Neural progenitor cell (in vitro differentiated cells): ENCODE measurements at regions not wholly inside any gene's neighbourhood (a gene's known extent, or its start where the extent isn't known, plus 50 kb on each side); places are given as distances from the start of the nearest gene placed in this dataset.

ENCODE experiments used
- DNase-seq: peaks from one replicate; pipeline ENCODE4 v3.0.0-alpha.2; 2016; ENCODE audit warnings: low spot score
- H2AFZ ChIP-seq: fragments of 200-600 bp; sonication (generic); replicated peaks from 2 replicates; pipeline ENCODE4 v1.6.1; 2016; ENCODE audit warnings: antibody characterized with exemption
- H3F3A ChIP-seq: fragments of 200-600 bp; sonication (generic); 2 replicates; pipeline ENCODE4 v1.6.1; 2016; ENCODE audit warnings: antibody characterized with exemption, low read depth
- H3K27ac ChIP-seq: fragments of 200-600 bp; sonication (generic); 2 replicates; pipeline ENCODE4 v1.5.1; 2016; ENCODE audit warnings: mild to moderate bottlenecking
- H3K27me3 ChIP-seq: fragments of 200-600 bp; sonication (generic); 2 replicates; pipeline ENCODE4 v1.6.1; 2016; ENCODE audit warnings: mild to moderate bottlenecking, moderate library complexity
- H3K36me3 ChIP-seq: fragments of 200-600 bp; sonication (generic); 2 replicates; pipeline ENCODE4 v1.5.1; 2016
- H3K4me1 ChIP-seq: fragments of 200-600 bp; sonication (generic); 2 replicates; pipeline ENCODE4 v1.6.1; 2016; ENCODE audit warnings: mixed run types
- H3K4me2 ChIP-seq: fragments of 200-600 bp; sonication (generic); 2 replicates; pipeline ENCODE4 v1.6.1; 2016
- H3K4me3 ChIP-seq: fragments of 200-600 bp; sonication (generic); 2 replicates; pipeline ENCODE4 v1.5.1; 2016
- H3K79me2 ChIP-seq: fragments of 200-600 bp; sonication (generic); 2 replicates; pipeline ENCODE4 v1.6.1; 2016; ENCODE audit warnings: low read depth
- H3K9ac ChIP-seq: fragments of 200-600 bp; sonication (generic); 2 replicates; pipeline ENCODE4 v1.6.1; 2016
- H3K9me3 ChIP-seq: fragments of 200-600 bp; sonication (generic); 2 replicates; pipeline ENCODE4 v1.5.1; 2016; ENCODE audit warnings: low read depth
- H4K20me1 ChIP-seq: fragments of 200-600 bp; sonication (generic); 2 replicates; pipeline ENCODE4 v1.6.1; 2016; ENCODE audit warnings: low read depth
- H3K27ac Mint-ChIP-seq: 3 replicates; pipeline ENCODE4 v1.8.0; 2021; ENCODE audit warnings: mixed read lengths
- H3K27me3 Mint-ChIP-seq: 2 replicates; pipeline ENCODE4 v1.8.0; 2022; ENCODE audit warnings: low read depth, mild to moderate bottlenecking, inconsistent platforms, moderate library complexity, mixed read lengths; ENCODE audit not compliant: insufficient read depth
- H3K36me3 Mint-ChIP-seq: 3 replicates; pipeline ENCODE4 v1.8.0; 2021; ENCODE audit warnings: mixed read lengths
- H3K4me1 Mint-ChIP-seq: 3 replicates; pipeline ENCODE4 v1.8.0; 2021; ENCODE audit warnings: mixed read lengths
- H3K4me3 Mint-ChIP-seq: 3 replicates; pipeline ENCODE4 v1.8.0; 2021; ENCODE audit warnings: mild to moderate bottlenecking, moderate library complexity, mixed read lengths
- H3K9me3 Mint-ChIP-seq: 3 replicates; pipeline ENCODE4 v1.8.0; 2020; ENCODE audit warnings: mixed read lengths
- CTCF ChIP-seq: fragments of 200-600 bp; sonication (generic); IDR thresholded peaks from 2 replicates; pipeline ENCODE4 v1.5.1; 2017; ENCODE audit warnings: antibody characterized with exemption, mild to moderate bottlenecking
- EZH2 ChIP-seq: fragments of 200-600 bp; sonication (generic); IDR thresholded peaks from 2 replicates; pipeline ENCODE4 v1.6.1; 2017; ENCODE audit warnings: antibody characterized with exemption, mild to moderate bottlenecking, moderate library complexity
- EZH2phosphoT487 ChIP-seq: fragments of 200-600 bp; sonication (generic); IDR thresholded peaks from 2 replicates; pipeline ENCODE4 v1.6.1; 2017; ENCODE audit warnings: antibody characterized with exemption

- no peaks in the 10 kb centered on the region for H3K79me2 ChIP-seq
- no peaks in the 10 kb centered on the region for H4K20me1 ChIP-seq
- H3F3A ChIP-seq: no peaks in the 10 kb centered on the region
- no peaks in the 10 kb centered on the region for H3K36me3 ChIP-seq
- DNase-seq: peak; percentile 29
- no peak overlapping the region for H3K27ac Mint-ChIP-seq
- no peak overlapping the region for H3K9ac ChIP-seq
- H3K4me1 ChIP-seq: no peaks in the 10 kb centered on the region
- peaks cover under 1% of the 10 kb centered on the region for H3K27me3 Mint-ChIP-seq
- no peaks in the 10 kb centered on the region for H3K9me3 ChIP-seq
- peaks cover 2% of the 10 kb centered on the region for H3K9me3 Mint-ChIP-seq
- no peaks in the 10 kb centered on the region for H3K36me3 Mint-ChIP-seq
- H3K27me3 ChIP-seq: no peaks in the 10 kb centered on the region
- TF ChIP-seq CTCF (no peak), EZH2 (no peak), EZH2phosphoT487 (no peak)
- peaks cover 5% of the 10 kb centered on the region for H3K4me1 Mint-ChIP-seq
- H3K4me2 ChIP-seq: no peak overlapping the region
- H2AFZ ChIP-seq: no peak overlapping the region
- no peak overlapping the region for H3K4me3 ChIP-seq
- no peak overlapping the region for H3K27ac ChIP-seq
- H3K4me3 Mint-ChIP-seq: no peak overlapping the region
Measured at GRCh38 chr9:116039312-116039711, 114.3 kb upstream of the PAPPA start.

GRCh38 chr9:116039893-116040292, 113.7 kb upstream of the PAPPA start:
- peaks cover under 1% of the 10 kb centered on the region for H3K9me3 ChIP-seq
- TF ChIP-seq EZH2: no peak
- TF ChIP-seq CTCF: no peak
- TF ChIP-seq EZH2phosphoT487: no peak
- peak overlapping the region; percentile 12 for H2AFZ ChIP-seq
- Mint-ChIP-seq H3K36me3 (no peaks in the 10 kb centered on the region), H3K27me3 (no peaks in the 10 kb centered on the region), H3K9me3 (peaks cover 3% of the 10 kb centered on the region), H3K27ac (no peak overlapping the region), H3K4me1 (peaks cover 5% of the 10 kb centered on the region), H3K4me3 (no peak overlapping the region)
- no peaks in the 10 kb centered on the region for H4K20me1 ChIP-seq
- H3K36me3 ChIP-seq: no peaks in the 10 kb centered on the region
- H3K79me2 ChIP-seq: no peaks in the 10 kb centered on the region
- no peak for DNase-seq
- no peaks in the 10 kb centered on the region for H3F3A ChIP-seq
- no peaks in the 10 kb centered on the region for H3K4me1 ChIP-seq
- H3K9ac ChIP-seq: no peak overlapping the region
- no peak overlapping the region for H3K4me3 ChIP-seq
- no peak overlapping the region for H3K27ac ChIP-seq
- H3K4me2 ChIP-seq: no peak overlapping the region
- no peaks in the 10 kb centered on the region for H3K27me3 ChIP-seq

GRCh38 chr9:116042321-116042720, 111.3 kb upstream of the PAPPA start:
- H3K4me3 Mint-ChIP-seq: no peak overlapping the region
- no peaks in the 10 kb centered on the region for H3K4me1 Mint-ChIP-seq
- H3K36me3 Mint-ChIP-seq: no peaks in the 10 kb centered on the region
- no peak for TF ChIP-seq CTCF
- no peak for TF ChIP-seq EZH2phosphoT487
- no peak for TF ChIP-seq EZH2
- Histone ChIP-seq H3F3A (no peaks in the 10 kb centered on the region), H3K9ac (no peak overlapping the region), H3K4me3 (no peak overlapping the region), H3K27ac (no peak overlapping the region), H3K4me2 (no peak overlapping the region), H3K27me3 (no peaks in the 10 kb centered on the region), H4K20me1 (no peaks in the 10 kb centered on the region), H3K79me2 (no peaks in the 10 kb centered on the region), H3K4me1 (no peaks in the 10 kb centered on the region), H3K36me3 (no peaks in the 10 kb centered on the region), H3K9me3 (peaks cover 6% of the 10 kb centered on the region), H2AFZ (no peak overlapping the region)
- H3K27ac Mint-ChIP-seq: no peak overlapping the region
- H3K9me3 Mint-ChIP-seq: peaks cover 3% of the 10 kb centered on the region
- H3K27me3 Mint-ChIP-seq: no peaks in the 10 kb centered on the region
- no peak for DNase-seq

GRCh38 chr9:116045083-116045482, 108.5 kb upstream of the PAPPA start:
- Histone ChIP-seq H3K27ac (no peak overlapping the region), H3K79me2 (no peaks in the 10 kb centered on the region), H3K4me3 (no peak overlapping the region), H4K20me1 (no peaks in the 10 kb centered on the region), H3K4me2 (no peak overlapping the region), H3F3A (no peaks in the 10 kb centered on the region), H3K9me3 (peaks cover 6% of the 10 kb centered on the region), H2AFZ (no peak overlapping the region), H3K36me3 (no peaks in the 10 kb centered on the region), H3K4me1 (no peaks in the 10 kb centered on the region), H3K9ac (no peak overlapping the region), H3K27me3 (no peaks in the 10 kb centered on the region)
- TF ChIP-seq EZH2phosphoT487 (no peak), CTCF (no peak), EZH2 (no peak)
- H3K27ac Mint-ChIP-seq: no peak overlapping the region
- H3K27me3 Mint-ChIP-seq: no peaks in the 10 kb centered on the region
- no peaks in the 10 kb centered on the region for H3K4me1 Mint-ChIP-seq
- peaks cover 3% of the 10 kb centered on the region for H3K9me3 Mint-ChIP-seq
- H3K4me3 Mint-ChIP-seq: no peak overlapping the region
- H3K36me3 Mint-ChIP-seq: no peaks in the 10 kb centered on the region
- DNase-seq: no peak
